ENCODE measurements at regions not wholly inside any gene's neighbourhood (a gene's known extent, or its start where the extent isn't known, plus 50 kb on each side); places are given as distances from the start of the nearest gene placed in this dataset.
"Not testable (repeated sequence)": the region's sequence is repeated elsewhere in the genome, so short reads cannot be mapped to it uniquely, and the experiment has no call there.

DNA sequence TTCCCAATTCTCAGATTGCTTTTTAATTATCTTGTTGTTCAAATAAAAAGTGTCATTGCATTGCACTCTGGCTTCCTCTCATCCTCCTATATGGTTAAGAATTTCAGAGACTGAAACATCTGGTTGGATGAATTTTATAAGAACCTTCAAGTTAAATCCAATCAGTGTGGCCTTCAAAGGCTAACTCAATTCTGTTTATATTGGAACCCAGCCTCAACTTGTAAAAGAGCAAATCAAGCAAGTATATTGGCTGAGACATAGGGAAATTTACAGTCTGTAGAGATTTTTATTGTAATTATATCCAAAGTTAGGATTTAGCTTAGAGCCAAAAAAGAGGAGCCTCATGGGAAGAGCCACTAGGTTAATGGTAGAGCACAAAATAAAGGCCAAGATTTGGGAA, 159.9 kb upstream of the FER start:
- no peak for DNase-seq (ENCODE audit: low spot score)

GRCh38 chr5:108581026-108581425, 166.7 kb upstream of the FER start:
- no peak for DNase-seq (ENCODE audit: low spot score)

- no peak for DNase-seq (ENCODE audit: low spot score)
Measured at GRCh38 chr5:108579236-108579635, 168.5 kb upstream of the FER start.

DNA sequence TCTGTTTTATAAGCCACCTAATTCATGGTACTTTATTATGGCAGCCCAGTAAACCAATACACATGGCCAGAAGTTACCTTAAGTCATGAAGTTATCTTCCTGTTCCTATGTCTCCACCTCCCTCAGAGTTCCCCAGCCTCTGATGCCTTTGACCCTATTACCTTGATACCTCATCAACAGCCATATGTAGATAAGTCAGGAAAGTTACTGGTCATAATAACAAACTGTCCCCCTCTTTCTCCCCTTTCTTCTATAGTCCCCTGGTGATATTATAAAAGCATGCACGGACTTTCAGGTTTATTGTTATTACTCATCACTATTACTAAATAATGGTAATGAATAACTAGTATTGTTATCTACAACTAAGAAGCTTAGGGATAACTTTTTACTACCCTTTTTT, 168.9 kb upstream of the FER start:
- no peak for DNase-seq (ENCODE audit: low spot score)

DNA sequence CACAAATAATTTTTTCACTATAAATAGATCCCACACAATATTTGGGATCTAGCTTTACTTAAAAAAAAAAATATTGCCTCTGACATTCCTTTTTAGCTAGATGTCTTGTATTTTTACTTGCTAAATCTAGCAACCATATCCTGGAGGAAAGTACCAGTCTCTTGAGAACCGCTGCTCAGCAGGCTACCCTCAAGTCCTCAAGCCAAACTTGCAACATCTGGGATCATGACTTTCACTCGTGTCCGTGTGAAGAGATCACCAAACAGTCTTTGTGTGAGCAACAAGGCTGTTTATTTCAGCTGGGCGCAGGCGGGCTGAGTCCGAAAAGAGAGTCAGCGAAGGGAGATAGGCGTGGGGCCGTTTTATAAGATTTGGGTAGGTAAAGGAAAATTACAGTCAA, 180.3 kb upstream of the FER start:
- DNase-seq (ENCODE audit: low spot score): no peak

DNA sequence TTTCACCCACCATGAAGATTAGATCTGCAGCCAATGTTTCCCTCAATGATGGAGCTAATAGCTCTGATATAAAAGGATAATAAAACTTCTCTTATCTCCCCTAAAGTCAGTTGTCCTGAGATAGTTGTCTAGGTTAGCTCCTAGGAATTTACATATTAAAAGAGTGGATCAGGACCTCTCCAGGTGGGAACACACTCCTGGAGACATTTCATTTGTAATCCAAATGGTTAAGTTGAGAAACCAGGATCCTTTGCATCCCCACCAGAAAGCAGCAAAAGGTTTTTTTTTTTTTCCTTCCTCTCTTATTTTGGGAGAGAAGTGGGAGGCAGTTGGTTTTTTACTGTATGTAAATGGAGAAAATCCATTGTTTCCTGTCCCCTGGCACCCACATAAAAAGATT, 182.5 kb upstream of the FBXL17 start:
- no peak for DNase-seq (ENCODE audit: low spot score)

DNA sequence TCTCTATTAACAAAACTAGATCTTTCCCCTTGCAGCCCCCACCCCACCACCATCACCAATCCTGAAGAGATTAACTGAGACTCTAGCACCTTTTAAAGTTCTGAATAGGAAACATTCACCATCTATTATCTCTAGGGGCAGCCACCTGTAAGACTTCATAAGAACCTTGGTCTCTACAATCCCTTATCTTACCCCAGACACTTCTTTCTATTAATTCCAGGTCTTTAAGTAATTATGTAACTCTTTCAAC, 180.2 kb upstream of the FBXL17 start:
- no peak for DNase-seq (ENCODE audit: low spot score)

DNA sequence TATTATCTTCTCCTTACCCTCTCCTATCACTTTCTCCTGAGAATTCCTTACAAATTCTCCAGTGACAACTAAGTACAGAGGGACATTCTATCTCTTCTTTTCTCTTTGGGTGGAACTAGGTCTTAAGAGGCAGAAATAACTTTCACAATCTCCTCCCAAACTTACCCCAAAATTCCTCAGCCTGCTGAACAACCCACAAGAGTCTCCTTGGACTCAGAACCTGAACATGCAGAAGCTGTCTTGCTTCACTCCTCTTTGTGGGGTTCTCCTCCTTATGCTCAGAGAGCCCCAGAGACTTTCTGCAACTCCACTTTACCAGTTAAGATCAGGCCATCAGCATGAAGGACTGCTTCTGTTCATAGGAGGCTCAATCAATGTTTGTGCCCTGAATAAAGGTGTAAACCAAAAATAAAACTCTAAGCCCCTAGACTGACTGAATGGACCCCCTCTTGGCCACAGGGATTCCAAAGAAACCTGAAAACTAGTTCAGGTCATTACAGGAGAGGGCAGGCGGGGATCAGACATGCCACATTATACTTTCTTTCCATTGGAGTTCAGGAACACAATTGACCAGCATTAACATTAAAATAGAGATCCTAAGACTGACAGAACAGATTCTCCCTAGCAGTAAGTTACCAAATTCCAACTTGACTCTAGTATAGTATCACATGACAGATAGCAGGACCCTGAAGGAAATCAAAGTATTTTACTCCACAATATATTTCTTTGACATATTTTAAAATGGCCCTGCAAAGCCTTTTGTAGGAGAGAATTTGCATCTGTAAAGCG, 179.7 kb upstream of the FBXL17 start:
- no peak for DNase-seq (ENCODE audit: low spot score)

DNA sequence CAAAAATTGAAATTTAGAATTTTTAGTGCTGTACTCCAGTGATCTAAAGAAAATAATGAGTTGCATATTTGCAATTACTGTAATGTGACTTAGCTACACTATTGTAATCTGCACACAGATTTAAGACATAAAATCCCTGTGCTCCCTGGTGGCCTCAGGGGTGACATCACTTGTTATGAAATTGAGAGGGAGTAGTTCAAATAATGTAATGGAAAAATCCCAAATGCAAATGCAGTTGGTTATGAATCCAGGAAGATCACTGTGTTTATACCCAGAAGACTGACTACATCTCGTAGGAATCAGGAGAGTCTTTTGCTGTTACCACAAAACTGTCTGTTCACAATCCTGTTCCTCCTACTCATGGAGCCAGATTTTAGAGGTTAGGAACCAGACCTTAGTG, 178.7 kb upstream of the FBXL17 start:
- no peak for DNase-seq (ENCODE audit: low spot score)

- DNase-seq (ENCODE audit: low spot score): no peak
Measured at GRCh38 chr5:108560166-108560565, 178.3 kb upstream of the FBXL17 start.

- not testable (repeated sequence) for DNase-seq (ENCODE audit: low spot score)
Measured at GRCh38 chr5:108558840-108559239, 176.9 kb upstream of the FBXL17 start.

- not testable (repeated sequence) for DNase-seq (ENCODE audit: low spot score)
Measured at GRCh38 chr5:108558142-108558541, 176.2 kb upstream of the FBXL17 start.

GRCh38 chr5:108557686-108558085, 175.8 kb upstream of the FBXL17 start:
- no peak for DNase-seq (ENCODE audit: low spot score)

DNA sequence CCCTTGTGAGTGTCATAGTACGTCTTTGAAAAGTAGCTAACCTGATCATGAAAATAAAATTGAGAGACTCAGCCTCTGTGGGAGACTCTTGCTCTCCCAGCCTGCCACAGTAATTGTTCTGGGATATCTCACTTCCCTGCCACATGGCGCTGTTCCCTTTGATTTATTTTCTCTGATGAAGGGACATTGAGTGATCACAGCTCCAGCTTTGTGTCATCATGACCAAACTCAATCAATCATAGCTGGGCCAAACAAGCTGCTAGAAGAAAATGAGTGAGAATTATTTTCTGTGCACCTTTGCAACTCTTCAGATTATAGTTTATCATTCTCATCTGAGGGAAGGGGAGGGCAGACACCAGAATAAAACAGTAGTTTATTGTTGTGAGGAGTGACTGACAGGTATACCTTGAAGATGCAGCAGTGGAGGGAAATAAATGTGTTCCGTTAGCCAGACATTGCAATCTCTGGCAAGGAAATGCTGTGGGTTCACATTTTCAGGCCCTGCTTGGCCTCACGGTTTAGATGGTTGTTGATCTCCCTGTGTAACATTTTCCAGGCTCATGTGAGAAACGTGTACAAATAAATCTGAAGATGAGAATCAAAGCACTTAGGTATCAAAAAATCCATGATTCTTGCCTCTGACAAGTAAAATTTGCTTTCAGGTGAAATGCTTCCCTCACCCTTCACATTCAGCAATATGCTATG, 174.7 kb upstream of the FBXL17 start:
- DNase-seq (ENCODE audit: low spot score): no peak

DNA sequence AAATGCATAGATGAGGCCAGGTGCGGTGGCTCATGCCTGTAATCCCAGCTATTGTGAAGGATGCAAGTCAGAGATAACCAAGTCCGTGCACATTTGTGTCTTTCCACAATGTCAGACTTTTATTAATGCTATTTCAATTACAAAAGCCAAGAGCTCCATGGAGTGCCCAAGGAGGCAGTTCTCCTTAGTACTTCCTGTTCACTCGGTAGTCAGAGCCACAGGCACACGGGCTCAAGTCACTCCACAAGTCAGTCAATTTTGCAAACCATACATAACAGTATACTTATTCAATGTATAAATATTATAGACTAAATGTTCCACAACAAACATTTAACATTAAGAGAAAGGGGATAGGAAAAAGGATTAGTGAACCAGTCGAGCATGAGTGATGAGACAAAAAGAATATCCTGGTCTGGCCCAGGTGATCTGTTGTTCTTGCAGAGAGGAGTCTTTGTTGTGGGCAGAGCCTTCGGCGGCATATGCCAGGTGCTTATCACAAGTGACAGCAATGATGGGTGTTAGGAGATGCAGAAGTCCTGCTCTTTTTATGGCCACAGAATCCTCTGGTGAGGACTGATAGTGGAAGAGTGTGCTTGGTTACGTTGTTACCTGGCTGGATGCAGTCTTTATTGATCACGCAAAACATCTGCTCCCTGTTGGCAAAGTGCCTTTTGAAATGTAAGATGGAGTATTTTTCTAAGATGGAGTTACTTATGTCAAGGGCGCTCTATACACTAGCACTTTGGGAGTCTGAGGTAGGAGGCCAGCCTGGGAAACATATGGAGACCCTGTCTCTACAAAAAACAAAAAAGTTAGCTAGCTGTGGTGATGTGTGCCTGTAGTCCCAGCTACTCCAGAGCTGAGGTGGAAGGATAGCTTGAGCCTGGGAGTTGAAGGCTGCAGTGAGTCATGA, 167.0 kb upstream of the FBXL17 start:
- DNase-seq (ENCODE audit: low spot score): no peak

- no peak for DNase-seq (ENCODE audit: low spot score)
Measured at GRCh38 chr5:108546939-108547338, 165.0 kb upstream of the FBXL17 start.

DNA sequence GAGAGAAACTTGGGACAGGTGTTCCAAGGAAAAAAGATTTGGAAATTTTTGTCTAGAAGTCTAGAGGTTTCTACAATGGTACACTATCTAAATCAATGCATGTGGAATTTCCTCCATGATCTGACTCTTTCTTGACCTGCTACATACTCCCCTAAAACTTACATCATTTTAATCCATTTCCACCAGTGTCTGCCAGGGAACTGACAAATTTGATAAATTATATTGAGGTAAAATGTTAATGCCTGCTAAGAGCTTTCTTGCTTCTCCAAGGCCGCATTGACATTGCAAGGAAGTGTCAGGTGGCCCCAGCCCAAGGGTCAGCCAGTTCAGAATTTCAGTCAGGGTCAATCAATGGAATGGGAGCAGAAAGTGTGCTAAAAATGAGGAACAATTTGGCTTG, 163.4 kb upstream of the FBXL17 start:
- DNase-seq (ENCODE audit: low spot score): no peak

- no peak for DNase-seq (ENCODE audit: low spot score)
Measured at GRCh38 chr5:108543486-108543885, 161.6 kb upstream of the FBXL17 start.

DNA sequence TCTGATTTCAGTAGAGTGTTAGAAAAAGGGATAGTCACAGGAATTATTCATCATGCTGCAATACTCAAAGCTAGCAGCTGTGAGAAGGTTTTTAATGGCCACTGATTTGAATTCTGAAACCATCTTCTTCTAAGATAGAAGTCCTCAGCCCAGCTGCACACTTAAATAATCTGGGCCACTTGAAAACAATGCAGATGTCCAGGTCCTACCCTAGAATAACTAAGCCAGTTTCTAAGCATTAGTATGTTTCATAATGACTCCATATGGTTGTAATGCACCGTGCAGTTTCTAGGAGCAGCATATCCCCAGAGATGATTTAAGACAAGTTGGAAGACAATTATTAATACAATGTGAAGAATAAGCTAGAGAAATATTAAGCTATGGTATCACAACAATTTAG, 159.9 kb upstream of the FBXL17 start:
- no peak for DNase-seq (ENCODE audit: low spot score)

- DNase-seq (ENCODE audit: low spot score): no peak
Measured at GRCh38 chr5:108536321-108536720, 154.4 kb upstream of the FBXL17 start.

DNA sequence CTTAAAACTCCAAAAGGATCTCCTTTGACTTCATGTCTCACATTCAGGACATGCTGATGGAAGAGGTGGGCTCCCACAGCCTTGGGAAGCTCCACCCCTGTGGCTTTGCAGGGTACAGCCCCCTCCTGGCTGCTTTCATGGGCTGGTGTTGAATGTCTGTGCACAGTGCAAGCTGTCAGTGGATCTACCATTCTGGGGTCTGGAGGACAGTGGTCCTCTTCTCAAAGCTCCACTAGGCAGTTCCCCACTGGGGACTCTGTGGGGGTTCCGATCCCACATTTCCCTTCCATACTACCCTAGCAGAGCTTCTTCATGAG, 150.2 kb upstream of the FBXL17 start:
- not testable (repeated sequence) for DNase-seq (ENCODE audit: low spot score)

DNA sequence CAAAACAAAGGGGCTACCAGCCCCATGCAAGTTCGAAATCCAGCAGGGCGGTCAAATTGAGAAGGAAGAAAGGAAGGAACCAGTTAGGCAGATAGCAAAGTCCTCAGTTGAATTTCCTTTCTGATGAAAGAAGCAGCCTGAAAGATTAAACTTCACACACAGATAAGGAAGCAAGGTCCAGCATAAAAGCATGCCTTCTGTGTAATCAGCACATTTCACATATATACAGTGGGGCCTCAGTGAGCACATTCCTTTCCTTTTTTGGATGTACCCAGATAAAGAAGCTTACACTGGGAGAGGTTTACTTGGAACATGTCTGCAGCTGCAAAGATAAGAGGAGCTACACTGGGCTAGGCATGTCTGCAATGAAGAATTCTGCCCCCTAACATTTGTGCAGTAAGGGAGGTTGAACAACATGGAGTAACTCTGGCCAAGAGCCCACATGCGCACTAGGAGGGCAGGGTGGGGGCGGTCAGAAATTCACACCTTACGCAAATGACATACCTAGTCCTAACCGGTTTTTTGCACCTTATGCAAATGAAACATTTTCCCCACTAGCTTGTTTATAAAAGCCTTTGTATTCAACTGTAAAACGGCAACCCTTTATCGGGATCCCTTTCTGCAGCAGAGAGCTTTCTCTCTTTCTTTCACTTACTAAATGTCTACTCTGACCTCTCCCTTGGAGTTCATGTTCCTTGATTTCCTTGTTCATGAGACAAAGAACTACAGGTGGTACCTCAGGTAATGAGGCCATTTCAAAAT, 149.7 kb upstream of the FBXL17 start:
- no peak for DNase-seq (ENCODE audit: low spot score)
